Astrocyte (in vitro differentiated cells and primary cell): ENCODE measurements at regions not wholly inside any gene's neighbourhood (a gene's known extent, or its start where the extent isn't known, plus 50 kb on each side); places are given as distances from the start of the nearest gene placed in this dataset.

Source experiments
- EZH2 ChIP-seq: IDR thresholded peaks from 2 replicates; pipeline ENCODE4 v1.6.1; 2012; ENCODE audit warnings: mild to moderate bottlenecking, low read length, inconsistent platforms; ENCODE audit not compliant: insufficient read depth
- TF ChIP-seq, protein P1 (sequence below): IDR thresholded peaks from 2 replicates; pipeline ENCODE4 v1.5.1; 2011; ENCODE audit warnings: low read depth, mild to moderate bottlenecking, inconsistent platforms, low read length, moderate library complexity; ENCODE audit not compliant: insufficient read depth

DNA sequence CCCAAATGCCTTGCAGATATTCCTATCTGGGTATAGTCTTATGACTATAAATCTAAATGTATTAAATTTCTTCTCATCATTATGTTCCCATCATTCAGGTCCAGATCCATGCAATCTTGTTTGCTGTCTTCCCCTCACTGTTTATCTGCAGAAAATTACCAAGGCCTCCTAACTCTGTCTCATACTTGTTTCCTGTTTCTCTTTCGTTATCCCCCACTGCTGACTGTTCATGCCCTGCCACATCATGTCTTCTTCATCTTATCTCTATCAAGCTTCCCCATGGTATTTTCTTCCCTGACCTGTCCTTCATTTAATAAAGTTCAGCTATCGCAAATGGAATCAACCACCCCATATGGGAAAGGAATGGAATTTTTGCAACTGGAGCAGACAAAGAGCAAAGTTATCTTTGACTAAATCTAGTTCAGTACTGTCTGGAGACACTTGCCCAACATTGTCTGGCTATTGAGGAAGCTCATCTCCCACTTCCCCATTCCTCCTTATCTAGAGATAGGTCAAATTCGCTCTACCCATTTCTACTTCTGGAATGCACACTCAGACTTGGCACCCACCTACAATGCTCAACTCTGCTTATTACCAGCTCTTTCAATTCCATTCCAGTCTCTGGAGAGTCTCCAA is 1358.1 kb downstream of the EFNB2 start:
- no peak for TF ChIP-seq EZH2
- TF ChIP-seq, protein P1, sequence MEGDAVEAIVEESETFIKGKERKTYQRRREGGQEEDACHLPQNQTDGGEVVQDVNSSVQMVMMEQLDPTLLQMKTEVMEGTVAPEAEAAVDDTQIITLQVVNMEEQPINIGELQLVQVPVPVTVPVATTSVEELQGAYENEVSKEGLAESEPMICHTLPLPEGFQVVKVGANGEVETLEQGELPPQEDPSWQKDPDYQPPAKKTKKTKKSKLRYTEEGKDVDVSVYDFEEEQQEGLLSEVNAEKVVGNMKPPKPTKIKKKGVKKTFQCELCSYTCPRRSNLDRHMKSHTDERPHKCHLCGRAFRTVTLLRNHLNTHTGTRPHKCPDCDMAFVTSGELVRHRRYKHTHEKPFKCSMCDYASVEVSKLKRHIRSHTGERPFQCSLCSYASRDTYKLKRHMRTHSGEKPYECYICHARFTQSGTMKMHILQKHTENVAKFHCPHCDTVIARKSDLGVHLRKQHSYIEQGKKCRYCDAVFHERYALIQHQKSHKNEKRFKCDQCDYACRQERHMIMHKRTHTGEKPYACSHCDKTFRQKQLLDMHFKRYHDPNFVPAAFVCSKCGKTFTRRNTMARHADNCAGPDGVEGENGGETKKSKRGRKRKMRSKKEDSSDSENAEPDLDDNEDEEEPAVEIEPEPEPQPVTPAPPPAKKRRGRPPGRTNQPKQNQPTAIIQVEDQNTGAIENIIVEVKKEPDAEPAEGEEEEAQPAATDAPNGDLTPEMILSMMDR, result no peak
